GM21737 (cell line): ENCODE measurements at regions not wholly inside any gene's neighbourhood (a gene's known extent, or its start where the extent isn't known, plus 50 kb on each side); places are given as distances from the start of the nearest gene placed in this dataset.
"Not testable (repeated sequence)": the region's sequence is repeated elsewhere in the genome, so short reads cannot be mapped to it uniquely, and the experiment has no call there.

ENCODE experiments used
- ATAC-seq: cut with Tn5 transposase; IDR thresholded peaks from one replicate; pipeline ENCODE4 v1.9.1; 2021; ENCODE audit warnings: mild to moderate bottlenecking, moderate library complexity; ENCODE audit not compliant: unreplicated experiment

GRCh38 chr3:10726787-10727186, 89.2 kb upstream of the SLC6A11 start:
- no peak for ATAC-seq

- no peak for ATAC-seq
These were observed 86.6 kb upstream of the SLC6A11 start for GRCh38 chr3:10729439-10729838.

- ATAC-seq = no peak
These were observed 83.7 kb upstream of the SLC6A11 start for GRCh38 chr3:10732292-10732691.

GRCh38 chr3:10733297-10733696, 82.7 kb upstream of the SLC6A11 start:
- ATAC-seq = no peak

GRCh38 chr3:10736444-10736843, 79.6 kb upstream of the SLC6A11 start:
- ATAC-seq = not testable (repeated sequence)

GRCh38 chr3:10737785-10738184, 78.2 kb upstream of the SLC6A11 start:
- ATAC-seq = no peak

GRCh38 chr3:10738688-10739372, 77.2 kb upstream of the SLC6A11 start:
- ATAC-seq = no peak

GRCh38 chr3:10740954-10741353, 75.1 kb upstream of the SLC6A11 start:
- ATAC-seq = no peak

- ATAC-seq = no peak
These were observed 73.9 kb upstream of the SLC6A11 start for GRCh38 chr3:10741891-10742671.

- no peak for ATAC-seq
These were observed 72.5 kb upstream of the SLC6A11 start for GRCh38 chr3:10743366-10744097.

GRCh38 chr3:10744098-10744465, 71.9 kb upstream of the SLC6A11 start:
- no peak for ATAC-seq

GRCh38 chr3:10745392-10745791, 70.6 kb upstream of the SLC6A11 start:
- ATAC-seq = no peak

GRCh38 chr3:10746001-10746400, 70.0 kb upstream of the SLC6A11 start:
- ATAC-seq = no peak

- no peak for ATAC-seq
These were observed 69.3 kb upstream of the SLC6A11 start for GRCh38 chr3:10746684-10747083.

- no peak for ATAC-seq
These were observed 68.7 kb upstream of the SLC6A11 start for GRCh38 chr3:10747341-10747740.

- ATAC-seq = no peak
These were observed 68.0 kb upstream of the SLC6A11 start for GRCh38 chr3:10748040-10748439.

- ATAC-seq = no peak
These were observed 62.1 kb upstream of the SLC6A11 start for GRCh38 chr3:10753964-10754363.

- no peak for ATAC-seq
These were observed 59.5 kb upstream of the SLC6A11 start for GRCh38 chr3:10756546-10756945.

GRCh38 chr3:10757021-10757820, 58.8 kb upstream of the SLC6A11 start:
- no peak for ATAC-seq

GRCh38 chr3:10757821-10758130, 58.3 kb upstream of the SLC6A11 start:
- no peak for ATAC-seq
